IMR-90 (cell line): ENCODE measurements at regions not wholly inside any gene's neighbourhood (a gene's known extent, or its start where the extent isn't known, plus 50 kb on each side); places are given as distances from the start of the nearest gene placed in this dataset.

Experiments
- ATAC-seq: fragments of 200-7000 bp; cut with Tn5 transposase; 2 replicates; pipeline ENCODE4 v1.9.1; 2020; ENCODE audit warnings: low read depth, mild to moderate bottlenecking, moderate library complexity
- BruUV-seq: library from RNA; stranded (reverse); fragments of 400-500 nt; replicated peaks from 2 replicates; lab custom pipeline; 2021; lab: Mats Ljungman, UMichigan
- CTCF ChIA-PET: fragments of 300-600 bp; formaldehyde crosslinking; extraction: SDS; loops from one replicate; lab custom pipeline; 2021; ENCODE audit warnings: antibody characterized with exemption; lab: Yijun Ruan, JAX
- POLR2A ChIA-PET: fragments of 300-600 bp; sonication (Branson Sonifier 250); formaldehyde crosslinking; loops from one replicate; lab custom pipeline; 2022; ENCODE audit warnings: antibody characterized with exemption; ENCODE audit not compliant: unreplicated experiment; lab: Charles Lee
- DNase-seq: peaks from one replicate; pipeline ENCODE4 v3.0.0; 2013
- H2AFZ ChIP-seq: replicated peaks from 2 replicates; pipeline ENCODE3; 2013; ENCODE audit warnings: low read length, mild to moderate bottlenecking; ENCODE audit not compliant: poor library complexity
- H2AK5ac ChIP-seq: 2 replicates; pipeline ENCODE4 v1.6.1; 2013; ENCODE audit warnings: low read depth, low read length, inconsistent platforms
- H2AK9ac ChIP-seq: replicated peaks from 2 replicates; pipeline ENCODE3; 2013; ENCODE audit warnings: mild to moderate bottlenecking, low read depth, low read length, moderate library complexity; ENCODE audit not compliant: poor library complexity
- H2BK120ac ChIP-seq: 2 replicates; pipeline ENCODE4 v1.6.1; 2013; ENCODE audit warnings: low read depth, low read length, inconsistent platforms
- H2BK15ac ChIP-seq: 3 replicates; pipeline ENCODE4 v1.6.1; 2013; ENCODE audit warnings: low read depth, low read length, inconsistent platforms
- H2BK20ac ChIP-seq: 2 replicates; pipeline ENCODE4 v1.6.1; 2013; ENCODE audit warnings: low read depth, mild to moderate bottlenecking, inconsistent platforms, low read length, moderate library complexity
- H2BK5ac ChIP-seq: 2 replicates; pipeline ENCODE4 v1.6.1; 2013; ENCODE audit warnings: mild to moderate bottlenecking, low read depth, low read length, inconsistent platforms; ENCODE audit not compliant: poor library complexity, severe bottlenecking
- H3K14ac ChIP-seq: replicated peaks from 2 replicates; pipeline ENCODE4 v1.6.1; 2013; ENCODE audit warnings: low read depth, low read length, inconsistent platforms
- H3K18ac ChIP-seq: 2 replicates; pipeline ENCODE4 v1.6.1; 2013; ENCODE audit warnings: low read depth, low read length, control low read depth
- H3K23ac ChIP-seq: 2 replicates; pipeline ENCODE4 v1.6.1; 2013; ENCODE audit warnings: low read depth, low read length, inconsistent platforms
- H3K27ac ChIP-seq: 2 replicates; pipeline ENCODE4 v1.5.1; 2013; ENCODE audit warnings: mild to moderate bottlenecking, control low read depth, low read length; ENCODE audit not compliant: insufficient read depth
- H3K27me3 ChIP-seq: 2 replicates; pipeline ENCODE4 v1.6.1; 2013; ENCODE audit warnings: low read length; ENCODE audit not compliant: control insufficient read depth, insufficient read depth
- H3K36me3 ChIP-seq: 2 replicates; pipeline ENCODE4 v1.6.1; 2013; ENCODE audit warnings: low read length, mixed read lengths; ENCODE audit not compliant: control insufficient read depth, insufficient read depth
- H3K4ac ChIP-seq: 2 replicates; pipeline ENCODE4 v1.6.1; 2013; ENCODE audit warnings: low read depth, low read length, inconsistent platforms
- H3K4me1 ChIP-seq: 2 replicates; pipeline ENCODE4 v1.6.1; 2013; ENCODE audit warnings: low read length, mixed read lengths; ENCODE audit not compliant: control insufficient read depth, insufficient read depth
- H3K4me2 ChIP-seq: 2 replicates; pipeline ENCODE4 v1.6.1; 2013; ENCODE audit warnings: low read depth, mild to moderate bottlenecking, control low read depth, low read length, moderate library complexity
- H3K4me3 ChIP-seq: 2 replicates; pipeline ENCODE4 v1.5.1; 2013; ENCODE audit warnings: low read depth, mild to moderate bottlenecking, control low read depth, low read length, moderate library complexity; ENCODE audit not compliant: insufficient read depth
- H3K56ac ChIP-seq: 2 replicates; pipeline ENCODE4 v1.6.1; 2013; ENCODE audit warnings: low read length, inconsistent platforms; ENCODE audit not compliant: insufficient read depth; ENCODE audit errors: extremely low read depth
- H3K79me1 ChIP-seq, 2 experiments: 2 replicates each; pipeline ENCODE4 v1.6.1; 2013; ENCODE audit warnings: low read length in 2 of 2, inconsistent platforms in 1 of 2, low read depth in 1 of 2
- H3K9ac ChIP-seq: 2 replicates; pipeline ENCODE4 v1.6.1; 2013; ENCODE audit warnings: low read depth, low read length, control low read depth
- H3K9me1 ChIP-seq: 2 replicates; pipeline ENCODE4 v1.6.1; 2013; ENCODE audit warnings: low read length, inconsistent platforms; ENCODE audit not compliant: insufficient read depth
- H3K9me3 ChIP-seq: 2 replicates; pipeline ENCODE4 v1.6.1; 2013; ENCODE audit warnings: low read length; ENCODE audit not compliant: control insufficient read depth, insufficient read depth
- H4K20me1 ChIP-seq: 2 replicates; pipeline ENCODE4 v1.6.1; 2013; ENCODE audit warnings: low read length, inconsistent platforms; ENCODE audit not compliant: insufficient read depth
- H4K5ac ChIP-seq: 2 replicates; pipeline ENCODE4 v1.6.1; 2013; ENCODE audit warnings: mild to moderate bottlenecking, low read depth, low read length, control low read depth
- H4K8ac ChIP-seq, 2 experiments: 2 replicates each; pipeline ENCODE4 v1.6.1; 2013; ENCODE audit warnings: low read depth in 2 of 2, low read length in 2 of 2, control low read depth in 1 of 2, inconsistent platforms in 1 of 2
- H4K91ac ChIP-seq: 2 replicates; pipeline ENCODE4 v1.6.1; 2013; ENCODE audit warnings: low read depth, low read length, inconsistent platforms; ENCODE audit not compliant: insufficient read depth
- BHLHE40 ChIP-seq: fragments of 150-350 bp; IDR thresholded peaks from 2 replicates; pipeline ENCODE4 v1.6.1; 2016; ENCODE audit warnings: mild to moderate bottlenecking, low read depth, low read length
- ELK1 ChIP-seq: fragments of 150-350 bp; IDR thresholded peaks from 2 replicates; pipeline ENCODE4 v1.6.1; 2016; ENCODE audit warnings: low read depth, mild to moderate bottlenecking, low read length, moderate library complexity, borderline replicate concordance
- MAFK ChIP-seq: IDR thresholded peaks from 2 replicates; pipeline ENCODE4 v1.6.1; 2012; ENCODE audit warnings: low read depth, low read length, improper control_type of control experiment
- MAZ ChIP-seq: IDR thresholded peaks from 2 replicates; pipeline ENCODE4 v1.6.1; 2012; ENCODE audit warnings: low read depth, mild to moderate bottlenecking, low read length, improper control_type of control experiment, moderate library complexity, borderline replicate concordance
- MXI1 ChIP-seq: IDR thresholded peaks from 2 replicates; pipeline ENCODE4 v1.6.1; 2012; ENCODE audit warnings: low read depth, mild to moderate bottlenecking, low read length, moderate library complexity, borderline replicate concordance
- NFE2L2 ChIP-seq: fragments of 150-350 bp; IDR thresholded peaks from 2 replicates; pipeline ENCODE4 v1.6.1; 2016; ENCODE audit warnings: low read depth, mild to moderate bottlenecking, low read length
- POLR2A ChIP-seq: IDR thresholded peaks from 2 replicates; pipeline ENCODE4 v1.6.1; 2012; ENCODE audit warnings: mild to moderate bottlenecking, low read depth, low read length
- RAD21 ChIP-seq: IDR thresholded peaks from 2 replicates; pipeline ENCODE4 v1.6.1; 2012; ENCODE audit warnings: low read length, improper control_type of control experiment
- RFX5 ChIP-seq: IDR thresholded peaks from 2 replicates; pipeline ENCODE4 v1.8.0; 2012; ENCODE audit warnings: low read depth, mild to moderate bottlenecking, low read length, moderate library complexity
- WGBS, 2 experiments: methylation state at CpG; one replicate each; pipeline versions ENCODE4 v1.1.5 to v1.1.7; 2013; ENCODE audit warnings: missing lambda C conversion rate in 2 of 2; ENCODE audit not compliant: insufficient read length in 1 of 2; ENCODE audit errors: extremely low coverage in 2 of 2; 5-methylcytosine and 5-hydroxymethylcytosine counted together
- dilution Hi-C: fragments of 300-500 bp; cut with HindIII; formaldehyde crosslinking; loops from one replicate; pipeline ENCODE4 v1.14.3; 2018; ENCODE audit warnings: low sequenced_read_pairs; ENCODE audit not compliant: unreplicated experiment
- in situ Hi-C: fragments of 300-500 bp; cut with MboI; formaldehyde crosslinking; loops from 3 replicates; pipeline ENCODE4 v1.14.3; 2019; ENCODE audit warnings: low sequenced_read_pairs, inconsistent platforms, mixed read lengths
- intact Hi-C: fragments of 100-400 bp; cut with micrococcal nuclease; formaldehyde crosslinking; loops from 2 replicates; pipeline ENCODE4 v1.10.0; 2022

- no peak overlapping the region for H4K5ac ChIP-seq
- H3K4ac ChIP-seq, result no peak overlapping the region
- no peaks in the 10 kb centered on the region for H3K27me3 ChIP-seq
- no peak overlapping the region for H2AK9ac ChIP-seq
- intact Hi-C loops (no loop called here), dilution Hi-C loops (no loop called here), in situ Hi-C loops (no loop called here)
- no peaks in the 10 kb centered on the region for H3K4me1 ChIP-seq
- no peak overlapping the region for H3K18ac ChIP-seq
- H2BK5ac ChIP-seq, result no peak overlapping the region
- no TSS peak for BruUV-seq
- H2AK5ac ChIP-seq, result no peak overlapping the region
- no peak overlapping the region for H3K4me2 ChIP-seq
- H3K9ac ChIP-seq, result no peak overlapping the region
- 0 out of 3 replicates have a peak overlapping the region, but pooled peaks have one; percentile 1 for H2BK15ac ChIP-seq
- no peaks in the 10 kb centered on the region for H3K9me3 ChIP-seq
- no peak overlapping the region for H4K91ac ChIP-seq
- H2BK20ac ChIP-seq, result peak overlapping the region; percentile 52; the same call in 1 of the 2 replicates
- H3K79me1 ChIP-seq, result no peaks in the 10 kb centered on the region
- CTCF ChIA-PET, result no interaction called here
- H3K14ac ChIP-seq, result peak overlapping the region; percentile 24; the same call in 1 of the 2 replicates
- peak overlapping the region; percentile 12 to 54; a peak in 3 of 4 replicates for H4K8ac ChIP-seq
- ATAC-seq, result peak; percentile 27; the same call in 1 of the 2 replicates
- no peak for DNase-seq
- no peak overlapping the region for H3K4me3 ChIP-seq
- 90% methylated on average over 3 of the region's 3 CpGs; no CpG with 5 or more reads in 1 of the 2 experiments for WGBS, 2 experiments
- H3K23ac ChIP-seq, result no peak overlapping the region
- no peaks in the 10 kb centered on the region for H4K20me1 ChIP-seq
- peak overlapping the region; percentile 38; the same call in 1 of the 2 replicates for H2BK120ac ChIP-seq
- H3K27ac ChIP-seq, result no peak overlapping the region
- H3K9me1 ChIP-seq, result no peaks in the 10 kb centered on the region
- peak overlapping the region; percentile 61 for H2AFZ ChIP-seq
- no peaks in the 10 kb centered on the region for H3K36me3 ChIP-seq
- no peak for TF ChIP-seq RFX5
- TF ChIP-seq RAD21, result no peak
- TF ChIP-seq NFE2L2, result no peak
- TF ChIP-seq MAFK, result no peak
- TF ChIP-seq POLR2A, result no peak
- TF ChIP-seq ELK1, result no peak
- no peak for TF ChIP-seq BHLHE40
- no peak for TF ChIP-seq MAZ
- TF ChIP-seq MXI1, result no peak
- H3K56ac ChIP-seq, result no peak overlapping the region
- POLR2A ChIA-PET, result no interaction called here
These were observed 94.9 kb upstream of the SKAP2 start for GRCh38 chr7:26959290-26959689.
